ENCODE measurements at regions not wholly inside any gene's neighbourhood (a gene's known extent, or its start where the extent isn't known, plus 50 kb on each side); places are given as distances from the start of the nearest gene placed in this dataset.
"Not testable (repeated sequence)": the region's sequence is repeated elsewhere in the genome, so short reads cannot be mapped to it uniquely, and the experiment has no call there.

- no peak for DNase-seq (ENCODE audit: low spot score)
Observed at GRCh38 chr1:115181231-115181630, 91.9 kb upstream of the TSPAN2 start.

- no peak for DNase-seq (ENCODE audit: low spot score)
Observed at GRCh38 chr1:115179397-115180079, 90.2 kb upstream of the TSPAN2 start.

- no peak for DNase-seq (ENCODE audit: low spot score)
Observed at GRCh38 chr1:115176189-115176588, 86.9 kb upstream of the TSPAN2 start.

GRCh38 chr1:115175596-115175995 is 86.3 kb upstream of the TSPAN2 start:
- no peak for DNase-seq (ENCODE audit: low spot score)

- DNase-seq (ENCODE audit: low spot score): no peak
Observed at GRCh38 chr1:115173151-115173550, 83.8 kb upstream of the TSPAN2 start.

GRCh38 chr1:115172270-115172669 is 83.0 kb upstream of the TSPAN2 start:
- no peak for DNase-seq (ENCODE audit: low spot score)

GRCh38 chr1:115170961-115171392 is 81.7 kb upstream of the TSPAN2 start:
- DNase-seq (ENCODE audit: low spot score): no peak

GRCh38 chr1:115170377-115170776 is 81.1 kb upstream of the TSPAN2 start:
- DNase-seq (ENCODE audit: low spot score): no peak

- DNase-seq (ENCODE audit: low spot score): no peak
Observed at GRCh38 chr1:115168026-115168425, 78.7 kb upstream of the TSPAN2 start.

- no peak for DNase-seq (ENCODE audit: low spot score)
Observed at GRCh38 chr1:115166531-115167091, 77.3 kb upstream of the TSPAN2 start.

GRCh38 chr1:115165776-115166175 is 76.5 kb upstream of the TSPAN2 start:
- no peak for DNase-seq (ENCODE audit: low spot score)

GRCh38 chr1:115164940-115165705 is 75.8 kb upstream of the TSPAN2 start:
- DNase-seq (ENCODE audit: low spot score): no peak

GRCh38 chr1:115164484-115164883 is 75.2 kb upstream of the TSPAN2 start:
- no peak for DNase-seq (ENCODE audit: low spot score)

GRCh38 chr1:115160728-115161127 is 71.4 kb upstream of the TSPAN2 start:
- no peak for DNase-seq (ENCODE audit: low spot score)

GRCh38 chr1:115159958-115160357 is 70.7 kb upstream of the TSPAN2 start:
- DNase-seq (ENCODE audit: low spot score): no peak

- DNase-seq (ENCODE audit: low spot score): no peak
Observed at GRCh38 chr1:115158181-115158580, 68.9 kb upstream of the TSPAN2 start.

- DNase-seq (ENCODE audit: low spot score): no peak
Observed at GRCh38 chr1:115156826-115157468, 67.6 kb upstream of the TSPAN2 start.

GRCh38 chr1:115153966-115154557 is 64.8 kb upstream of the TSPAN2 start:
- DNase-seq (ENCODE audit: low spot score): no peak

GRCh38 chr1:115147928-115148327 is 58.6 kb upstream of the TSPAN2 start:
- DNase-seq (ENCODE audit: low spot score): not testable (repeated sequence)

- no peak for DNase-seq (ENCODE audit: low spot score)
Observed at GRCh38 chr1:115145226-115145625, 55.9 kb upstream of the TSPAN2 start.

- no peak for DNase-seq (ENCODE audit: low spot score)
Observed at GRCh38 chr1:115144176-115144575, 54.9 kb upstream of the TSPAN2 start.

- DNase-seq (ENCODE audit: low spot score): no peak
Observed at GRCh38 chr1:115142616-115143015, 53.3 kb upstream of the TSPAN2 start.

GRCh38 chr1:115141145-115141454 is 51.8 kb upstream of the TSPAN2 start:
- no peak for DNase-seq (ENCODE audit: low spot score)
